ENCODE measurements at regions not wholly inside any gene's neighbourhood (a gene's known extent, or its start where the extent isn't known, plus 50 kb on each side); places are given as distances from the start of the nearest gene placed in this dataset.

GRCh38 chr15:96670389-96670788 is 339.9 kb downstream of the NR2F2 start:
- H3K36me3 ChIP-seq (replicated peaks), result no peaks in the 10 kb centered on the region
- no peaks in the 10 kb centered on the region for H3K27me3 ChIP-seq (replicated peaks)
- DNase-seq, result no peak
- no peak overlapping the region for H3K4me3 ChIP-seq (ENCODE audit: low read depth, low read length)
- H3K27ac ChIP-seq, result no peak overlapping the region
- no peak for TF ChIP-seq CTCF (IDR thresholded peaks at IDR 0.05; ENCODE audit: low read depth, low read length, missing control alignments)
- in situ Hi-C loops (cut with HindIII; ENCODE audit: low pct_ligation_motif_present, low sequenced_read_pairs), result no loop called here

GRCh38 chr15:96672629-96673028 is 342.1 kb downstream of the NR2F2 start:
- H3K36me3 ChIP-seq (replicated peaks), result no peaks in the 10 kb centered on the region
- H3K4me3 ChIP-seq (ENCODE audit: low read depth, low read length), result no peak overlapping the region
- no peak for DNase-seq
- in situ Hi-C loops (cut with HindIII; ENCODE audit: low pct_ligation_motif_present, low sequenced_read_pairs), result no loop called here
- H3K27me3 ChIP-seq (replicated peaks), result no peaks in the 10 kb centered on the region
- TF ChIP-seq CTCF (IDR thresholded peaks at IDR 0.05; ENCODE audit: low read depth, low read length, missing control alignments), result no peak
- H3K27ac ChIP-seq, result no peak overlapping the region

GRCh38 chr15:96678386-96678785 is 347.9 kb downstream of the NR2F2 start:
- no peak for TF ChIP-seq CTCF (IDR thresholded peaks at IDR 0.05; ENCODE audit: low read depth, low read length, missing control alignments)
- Histone ChIP-seq H3K4me3 (ENCODE audit: low read depth, low read length) (no peak overlapping the region), H3K36me3 (replicated peaks) (no peaks in the 10 kb centered on the region), H3K27me3 (replicated peaks) (no peaks in the 10 kb centered on the region), H3K27ac (no peak overlapping the region)
- in situ Hi-C loops (cut with HindIII; ENCODE audit: low pct_ligation_motif_present, low sequenced_read_pairs), result no loop called here
- DNase-seq, result no peak

GRCh38 chr15:96687388-96688107 is 357.0 kb downstream of the NR2F2 start:
- no peak overlapping the region for H3K27ac ChIP-seq
- in situ Hi-C loops (cut with HindIII; ENCODE audit: low pct_ligation_motif_present, low sequenced_read_pairs), result no loop called here
- no peaks in the 10 kb centered on the region for H3K27me3 ChIP-seq (replicated peaks)
- H3K4me3 ChIP-seq (ENCODE audit: low read depth, low read length), result no peak overlapping the region
- no peaks in the 10 kb centered on the region for H3K36me3 ChIP-seq (replicated peaks)
- no peak for TF ChIP-seq CTCF (IDR thresholded peaks at IDR 0.05; ENCODE audit: low read depth, low read length, missing control alignments)
- no peak for DNase-seq

- DNase-seq, result no peak
- H3K27ac ChIP-seq, result no peak overlapping the region
- H3K36me3 ChIP-seq (replicated peaks), result no peaks in the 10 kb centered on the region
- in situ Hi-C loops (cut with HindIII; ENCODE audit: low pct_ligation_motif_present, low sequenced_read_pairs), result no loop called here
- no peak overlapping the region for H3K4me3 ChIP-seq (ENCODE audit: low read depth, low read length)
- TF ChIP-seq CTCF (IDR thresholded peaks at IDR 0.05; ENCODE audit: low read depth, low read length, missing control alignments), result no peak
- no peaks in the 10 kb centered on the region for H3K27me3 ChIP-seq (replicated peaks)
These were observed 360.2 kb downstream of the NR2F2 start for GRCh38 chr15:96690733-96691132.

GRCh38 chr15:96692826-96693225 is 362.3 kb downstream of the NR2F2 start:
- no peak for TF ChIP-seq CTCF (IDR thresholded peaks at IDR 0.05; ENCODE audit: low read depth, low read length, missing control alignments)
- in situ Hi-C loops (cut with HindIII; ENCODE audit: low pct_ligation_motif_present, low sequenced_read_pairs), result no loop called here
- Histone ChIP-seq H3K4me3 (ENCODE audit: low read depth, low read length) (no peak overlapping the region), H3K36me3 (replicated peaks) (no peaks in the 10 kb centered on the region), H3K27me3 (replicated peaks) (no peaks in the 10 kb centered on the region), H3K27ac (no peak overlapping the region)
- DNase-seq, result no peak

Data from brain microvascular endothelial cell (primary cell).